Hepatocyte (in vitro differentiated cells): ENCODE measurements at regions not wholly inside any gene's neighbourhood (a gene's known extent, or its start where the extent isn't known, plus 50 kb on each side); places are given as distances from the start of the nearest gene placed in this dataset.

Source experiments
- EZH2 ChIP-seq: fragments of 200-600 bp; sonication (generic); IDR thresholded peaks from 2 replicates; pipeline ENCODE4 v1.6.1; 2016; ENCODE audit warnings: antibody characterized with exemption, mild to moderate bottlenecking, borderline replicate concordance
- TF ChIP-seq, protein P1 (sequence below): fragments of 200-600 bp; sonication (generic); IDR thresholded peaks from 2 replicates; pipeline ENCODE4 v1.5.1; 2016; ENCODE audit warnings: antibody characterized with exemption, mild to moderate bottlenecking; ENCODE audit not compliant: poor library complexity

DNA sequence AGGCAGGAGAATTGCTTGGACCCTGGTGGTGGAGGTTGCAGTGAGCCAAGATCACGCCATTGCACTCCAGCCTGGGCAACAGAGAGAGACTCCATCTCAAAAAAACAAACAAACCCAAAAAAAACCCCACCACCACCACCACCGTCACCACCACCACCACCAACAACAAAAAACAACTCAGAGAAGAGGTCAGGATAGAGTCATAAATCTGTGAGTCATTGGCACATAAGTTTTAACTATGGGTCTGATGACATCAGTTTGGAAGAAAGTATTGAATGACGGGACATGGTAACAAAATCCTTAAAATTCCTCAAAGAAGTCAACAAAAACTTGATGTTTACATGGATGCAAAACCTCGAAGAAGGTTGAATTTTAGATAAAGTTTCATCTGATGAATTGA lies 288.0 kb upstream of the SFRP2 start:
- TF ChIP-seq, protein P1, sequence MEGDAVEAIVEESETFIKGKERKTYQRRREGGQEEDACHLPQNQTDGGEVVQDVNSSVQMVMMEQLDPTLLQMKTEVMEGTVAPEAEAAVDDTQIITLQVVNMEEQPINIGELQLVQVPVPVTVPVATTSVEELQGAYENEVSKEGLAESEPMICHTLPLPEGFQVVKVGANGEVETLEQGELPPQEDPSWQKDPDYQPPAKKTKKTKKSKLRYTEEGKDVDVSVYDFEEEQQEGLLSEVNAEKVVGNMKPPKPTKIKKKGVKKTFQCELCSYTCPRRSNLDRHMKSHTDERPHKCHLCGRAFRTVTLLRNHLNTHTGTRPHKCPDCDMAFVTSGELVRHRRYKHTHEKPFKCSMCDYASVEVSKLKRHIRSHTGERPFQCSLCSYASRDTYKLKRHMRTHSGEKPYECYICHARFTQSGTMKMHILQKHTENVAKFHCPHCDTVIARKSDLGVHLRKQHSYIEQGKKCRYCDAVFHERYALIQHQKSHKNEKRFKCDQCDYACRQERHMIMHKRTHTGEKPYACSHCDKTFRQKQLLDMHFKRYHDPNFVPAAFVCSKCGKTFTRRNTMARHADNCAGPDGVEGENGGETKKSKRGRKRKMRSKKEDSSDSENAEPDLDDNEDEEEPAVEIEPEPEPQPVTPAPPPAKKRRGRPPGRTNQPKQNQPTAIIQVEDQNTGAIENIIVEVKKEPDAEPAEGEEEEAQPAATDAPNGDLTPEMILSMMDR = no peak
- TF ChIP-seq EZH2 = no peak
